ENCODE measurements at regions not wholly inside any gene's neighbourhood (a gene's known extent, or its start where the extent isn't known, plus 50 kb on each side); places are given as distances from the start of the nearest gene placed in this dataset.

- no peak for DNase-seq
Measured at GRCh38 chr4:166274775-166275174, 401.7 kb downstream of the TLL1 start.

GRCh38 chr4:166277401-166277800, 404.4 kb downstream of the TLL1 start:
- DNase-seq = no peak

- DNase-seq = no peak
Measured at GRCh38 chr4:166277853-166278252, 404.8 kb downstream of the TLL1 start.

- no peak for DNase-seq
Measured at GRCh38 chr4:166279261-166279660, 406.2 kb downstream of the TLL1 start.

- no peak for DNase-seq
Measured at GRCh38 chr4:166280642-166281041, 407.6 kb downstream of the TLL1 start.

- no peak for DNase-seq
Measured at GRCh38 chr4:166282081-166282770, 409.2 kb downstream of the TLL1 start.

GRCh38 chr4:166284221-166284620, 411.2 kb downstream of the TLL1 start:
- DNase-seq = no peak

- DNase-seq = no peak
Measured at GRCh38 chr4:166290426-166290825, 417.4 kb downstream of the TLL1 start.

- DNase-seq = no peak
Measured at GRCh38 chr4:166293556-166293955, 420.5 kb downstream of the TLL1 start.

- DNase-seq = no peak
Measured at GRCh38 chr4:166301266-166301665, 428.2 kb downstream of the TLL1 start.

GRCh38 chr4:166308647-166309046, 435.6 kb downstream of the TLL1 start:
- peak; percentile 72 to 88 for DNase-seq

GRCh38 chr4:166309286-166309685, 436.2 kb downstream of the TLL1 start:
- peak in 1 of 2 experiments; percentile 29 for DNase-seq

- no peak for DNase-seq
Measured at GRCh38 chr4:166311169-166311568, 438.1 kb downstream of the TLL1 start.

- DNase-seq = no peak
Measured at GRCh38 chr4:166312166-166312565, 439.1 kb downstream of the TLL1 start.

GRCh38 chr4:166314902-166315301, 441.9 kb downstream of the TLL1 start:
- no peak for DNase-seq

- no peak for DNase-seq
Measured at GRCh38 chr4:166315721-166316467, 442.9 kb downstream of the TLL1 start.

- DNase-seq = no peak
Measured at GRCh38 chr4:166318810-166319525, 445.9 kb downstream of the TLL1 start.

GRCh38 chr4:166323250-166323649, 450.2 kb downstream of the TLL1 start:
- DNase-seq = no peak

- no peak for DNase-seq
Measured at GRCh38 chr4:166324321-166324720, 451.3 kb downstream of the TLL1 start.

- DNase-seq = no peak
Measured at GRCh38 chr4:166335256-166335938, 462.4 kb downstream of the TLL1 start.

GRCh38 chr4:166341992-166342391, 469.0 kb downstream of the TLL1 start:
- DNase-seq = no peak

- no peak for DNase-seq
Measured at GRCh38 chr4:166363198-166363597, 490.2 kb downstream of the TLL1 start.

- no peak for DNase-seq
Measured at GRCh38 chr4:166366012-166366411, 493.0 kb downstream of the TLL1 start.

Data from NCI-H446 (cell line).